Activated naive CD4-positive, alpha-beta T cell treated with anti-CD3 and anti-CD28 coated beads, Interleukin-2, amount 50 U/mL, for 24 hours (primary cell): ENCODE measurements at regions not wholly inside any gene's neighbourhood (a gene's known extent, or its start where the extent isn't known, plus 50 kb on each side); places are given as distances from the start of the nearest gene placed in this dataset.
A peak's percentile ranks its signal among the peaks of the same experiment; 100 is the strongest.

Experiments used
- H3K27ac Mint-ChIP-seq: one replicate; pipeline ENCODE4 v1.8.0; 2021; ENCODE audit warnings: mild to moderate bottlenecking, mixed read lengths
- H3K27me3 Mint-ChIP-seq: one replicate; pipeline ENCODE4 v1.8.0; 2021; ENCODE audit warnings: mixed read lengths
- H3K36me3 Mint-ChIP-seq: one replicate; pipeline ENCODE4 v1.8.0; 2021; ENCODE audit warnings: mixed read lengths
- H3K4me1 Mint-ChIP-seq: one replicate; pipeline ENCODE4 v1.8.0; 2021; ENCODE audit warnings: mixed read lengths
- H3K4me3 Mint-ChIP-seq: one replicate; pipeline ENCODE4 v1.8.0; 2021; ENCODE audit warnings: mild to moderate bottlenecking, mixed read lengths
- H3K9me3 Mint-ChIP-seq: one replicate; pipeline ENCODE4 v1.8.0; 2021; ENCODE audit warnings: mixed read lengths

DNA sequence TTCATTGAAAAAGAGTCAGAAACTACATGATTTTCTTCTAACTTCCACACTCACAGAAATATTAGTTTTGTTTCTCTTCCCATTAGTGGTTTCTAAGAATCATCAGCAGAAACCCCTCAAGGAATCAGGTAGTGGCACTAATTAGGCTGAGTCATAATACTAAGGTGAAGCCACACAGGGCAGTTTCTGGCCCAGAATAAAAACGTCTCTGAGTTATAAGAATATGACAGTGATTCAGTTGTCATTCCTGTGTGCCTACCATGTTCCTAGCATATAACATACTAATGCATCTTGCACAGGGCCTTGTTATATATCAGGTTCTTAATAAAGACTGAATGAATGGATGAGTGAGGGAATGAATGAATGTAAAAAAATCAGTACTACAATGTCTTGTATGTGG is 206.0 kb upstream of the PLEKHG7 start:
- no peaks in the 10 kb centered on the region for H3K9me3 Mint-ChIP-seq
- peaks cover 29% of the 10 kb centered on the region for H3K4me1 Mint-ChIP-seq
- H3K36me3 Mint-ChIP-seq = peaks cover 2% of the 10 kb centered on the region
- H3K4me3 Mint-ChIP-seq = no peak overlapping the region
- H3K27ac Mint-ChIP-seq = no peak overlapping the region
- no peaks in the 10 kb centered on the region for H3K27me3 Mint-ChIP-seq

DNA sequence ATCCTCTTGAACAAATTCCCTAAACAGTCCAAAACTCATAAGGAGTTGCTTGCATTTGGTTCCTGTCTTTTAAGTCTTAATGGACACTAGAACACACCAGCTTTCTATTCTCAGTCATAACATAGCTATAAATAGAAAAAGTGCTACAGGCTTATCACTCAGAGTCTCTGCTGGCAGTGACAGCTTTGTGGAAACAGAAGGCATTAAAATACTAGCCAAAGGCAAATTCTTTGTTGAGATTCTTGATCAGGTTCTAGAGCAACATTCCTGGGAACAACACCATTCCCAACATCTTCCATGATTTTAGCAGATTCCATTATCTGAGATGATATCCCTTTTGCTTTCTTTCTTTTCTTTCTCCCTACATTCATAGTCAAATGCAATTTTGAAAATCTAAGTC is 207.7 kb upstream of the PLEKHG7 start:
- Mint-ChIP-seq H3K27ac (peak overlapping the region; percentile 76), H3K36me3 (peaks cover 4% of the 10 kb centered on the region), H3K4me1 (peaks cover 29% of the 10 kb centered on the region), H3K27me3 (no peaks in the 10 kb centered on the region), H3K4me3 (no peak overlapping the region), H3K9me3 (no peaks in the 10 kb centered on the region)

DNA sequence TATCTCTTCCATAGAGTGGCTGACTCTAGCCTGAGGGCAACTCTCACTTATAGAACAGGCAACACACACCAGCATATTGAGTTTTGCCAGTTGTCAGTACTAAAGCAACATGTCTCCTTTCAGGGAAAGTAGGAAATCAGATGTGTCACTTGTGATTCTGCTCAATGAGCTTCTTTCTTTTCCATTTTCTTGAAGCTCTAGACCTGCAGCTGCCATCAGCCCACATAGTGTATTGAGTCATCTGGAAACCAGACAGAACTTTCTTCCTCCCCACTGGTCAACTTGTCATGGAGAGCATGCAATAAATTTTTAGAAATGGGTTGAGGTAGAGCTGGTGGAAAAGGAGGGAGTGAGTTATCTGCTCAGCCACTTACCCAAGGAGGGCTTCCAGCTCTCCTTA is 209.0 kb upstream of the PLEKHG7 start:
- Mint-ChIP-seq H3K27ac (peak overlapping the region; percentile 31), H3K4me1 (peaks cover 31% of the 10 kb centered on the region), H3K4me3 (no peak overlapping the region), H3K36me3 (peaks cover 4% of the 10 kb centered on the region), H3K27me3 (no peaks in the 10 kb centered on the region), H3K9me3 (no peaks in the 10 kb centered on the region)

DNA sequence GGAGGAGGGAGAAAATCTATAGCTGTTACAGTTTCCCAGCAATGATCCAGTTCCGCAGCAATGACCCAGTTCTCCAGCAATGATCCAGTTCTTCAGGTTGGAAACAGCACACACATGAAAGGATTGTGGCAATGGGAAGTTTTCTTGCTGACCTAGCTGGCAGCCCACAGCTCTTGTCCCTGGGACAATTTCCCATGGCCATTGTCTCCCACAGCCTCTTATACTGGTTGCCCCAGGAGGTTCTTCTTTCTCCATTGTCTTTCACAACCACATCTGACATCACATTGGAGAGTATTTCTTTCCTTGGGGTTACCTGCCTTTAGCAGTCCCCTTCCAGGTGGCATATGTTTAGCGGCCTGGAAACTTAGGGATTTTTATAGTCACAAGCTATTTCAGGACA is 209.8 kb upstream of the PLEKHG7 start:
- H3K27me3 Mint-ChIP-seq = no peaks in the 10 kb centered on the region
- H3K4me3 Mint-ChIP-seq = no peak overlapping the region
- H3K4me1 Mint-ChIP-seq = peaks cover 38% of the 10 kb centered on the region
- peaks cover 4% of the 10 kb centered on the region for H3K36me3 Mint-ChIP-seq
- H3K9me3 Mint-ChIP-seq = peaks cover 5% of the 10 kb centered on the region
- peak overlapping the region; percentile 31 for H3K27ac Mint-ChIP-seq

DNA sequence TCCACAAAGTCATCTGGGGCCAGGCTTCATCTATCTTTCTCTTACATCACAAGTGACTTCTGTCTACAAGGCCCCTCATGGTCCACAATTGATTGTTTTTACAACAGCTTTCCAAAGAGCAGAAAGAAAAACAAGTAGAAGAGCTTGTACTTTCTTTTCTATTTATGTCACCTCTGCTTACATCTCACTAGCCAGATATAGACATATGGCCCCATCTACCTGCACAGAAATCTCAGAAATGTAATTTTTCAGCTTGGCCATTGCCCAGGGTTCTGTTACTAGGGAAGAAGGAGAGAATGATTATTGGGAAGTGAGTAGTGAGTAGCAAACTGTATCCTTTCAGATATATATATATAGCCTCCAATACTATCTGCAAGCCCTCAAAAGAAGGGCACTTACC is 210.5 kb upstream of the PLEKHG7 start:
- Mint-ChIP-seq H3K27ac (no peak overlapping the region), H3K36me3 (peaks cover 4% of the 10 kb centered on the region), H3K9me3 (peaks cover 5% of the 10 kb centered on the region), H3K27me3 (no peaks in the 10 kb centered on the region), H3K4me3 (no peak overlapping the region), H3K4me1 (peaks cover 38% of the 10 kb centered on the region)

DNA sequence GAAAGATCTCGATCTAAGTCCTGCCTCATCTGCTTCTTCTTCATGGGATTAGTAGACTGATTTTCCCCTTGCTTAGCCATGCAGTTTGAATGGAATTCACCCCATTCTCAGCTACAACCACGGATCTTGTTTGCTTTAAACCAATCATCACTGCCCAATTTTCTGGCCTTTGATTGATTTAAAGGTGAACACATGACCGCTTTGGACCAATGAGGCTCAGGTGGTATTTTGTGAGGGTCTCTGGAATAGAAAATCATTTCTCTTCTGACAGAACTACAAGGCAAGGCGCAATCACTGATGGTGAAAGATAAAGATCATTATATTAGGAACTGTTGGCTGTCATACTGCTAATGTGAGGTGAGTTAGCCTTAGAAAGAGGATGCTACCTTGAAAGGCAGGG is 213.0 kb upstream of the PLEKHG7 start:
- Mint-ChIP-seq H3K27ac (no peak overlapping the region), H3K4me1 (peaks cover 37% of the 10 kb centered on the region), H3K27me3 (no peaks in the 10 kb centered on the region)

DNA sequence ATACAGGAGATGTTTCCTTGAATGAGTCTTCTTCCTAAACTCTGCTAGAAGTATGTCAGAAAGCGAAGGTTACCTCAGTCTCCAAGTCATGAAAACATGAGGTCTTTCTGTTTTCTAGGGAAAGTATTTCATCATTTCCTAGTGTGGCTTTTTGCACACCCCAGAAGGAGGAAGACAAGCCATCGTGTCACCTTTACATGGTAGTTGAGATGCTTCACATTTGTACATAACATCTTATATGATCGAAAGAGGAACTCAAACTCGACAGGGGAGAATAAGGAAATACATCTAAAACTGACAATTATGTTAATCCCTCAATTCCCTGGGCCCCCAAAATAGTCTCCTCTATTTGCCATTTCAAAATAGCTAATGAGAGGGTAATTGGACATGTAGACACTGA is 214.1 kb upstream of the PLEKHG7 start:
- peaks cover 27% of the 10 kb centered on the region for H3K4me1 Mint-ChIP-seq
- H3K4me3 Mint-ChIP-seq = no peak overlapping the region
- peak overlapping the region; percentile 77 for H3K27ac Mint-ChIP-seq
- H3K27me3 Mint-ChIP-seq = no peaks in the 10 kb centered on the region
- peaks cover 10% of the 10 kb centered on the region for H3K9me3 Mint-ChIP-seq
- H3K36me3 Mint-ChIP-seq = peaks cover 2% of the 10 kb centered on the region

More for the DNA sequence above, 213.0 kb upstream of the PLEKHG7 start:
- H3K4me3 Mint-ChIP-seq = no peak overlapping the region
- H3K9me3 Mint-ChIP-seq = peaks cover 10% of the 10 kb centered on the region
- H3K36me3 Mint-ChIP-seq = peaks cover 2% of the 10 kb centered on the region

DNA sequence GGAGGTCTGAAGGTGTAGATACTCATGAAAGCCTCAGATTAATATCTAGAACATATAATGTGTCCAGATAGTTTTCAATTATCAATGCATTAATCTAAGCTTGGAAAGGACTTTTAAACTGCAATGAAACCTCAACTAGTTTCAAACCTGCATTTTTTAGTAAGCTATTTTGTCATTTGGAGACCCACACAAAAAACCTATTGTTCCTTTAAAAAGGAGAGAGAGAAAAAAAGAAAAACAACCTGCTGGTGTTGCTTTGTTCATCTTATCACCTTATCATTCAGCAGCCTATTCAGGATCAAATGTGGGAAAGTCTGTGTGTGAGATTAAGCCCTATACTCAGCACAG is 215.7 kb upstream of the PLEKHG7 start:
- no peak overlapping the region for H3K4me3 Mint-ChIP-seq

DNA sequence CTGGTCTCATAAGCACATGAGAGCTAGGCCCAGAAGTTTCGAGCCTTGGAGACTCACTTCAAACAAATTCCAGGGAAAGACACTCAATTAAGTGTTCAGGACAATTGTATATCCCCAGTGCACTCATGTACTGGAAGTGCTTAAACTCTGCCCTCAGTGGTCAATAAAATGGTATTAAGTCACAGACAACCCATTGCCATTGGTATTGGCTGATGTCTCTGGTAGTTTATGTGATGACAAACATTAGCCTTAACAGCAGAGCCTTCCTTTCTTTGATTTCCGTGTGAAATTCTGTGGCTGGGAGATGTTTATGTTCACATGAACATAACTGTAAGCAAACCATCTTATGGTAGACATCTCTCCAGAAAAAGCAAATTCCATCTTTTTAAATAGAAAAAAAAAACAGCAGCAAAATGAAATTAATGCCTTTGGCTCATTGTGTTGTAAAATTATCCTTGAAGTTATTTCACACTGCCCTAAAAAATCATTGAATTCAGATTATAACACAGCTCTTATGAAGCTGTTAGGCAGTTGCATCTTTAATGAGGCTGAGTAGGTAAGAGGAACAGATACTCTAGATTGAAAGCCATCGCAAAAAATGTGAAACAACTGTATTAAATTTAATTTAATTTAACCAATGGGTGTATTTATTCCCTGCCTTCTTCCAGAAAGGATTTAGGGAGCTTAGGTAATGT is 216.2 kb upstream of the PLEKHG7 start:
- Mint-ChIP-seq H3K27ac (no peak overlapping the region), H3K4me1 (peaks cover 23% of the 10 kb centered on the region), H3K4me3 (no peak overlapping the region), H3K9me3 (peaks cover 10% of the 10 kb centered on the region), H3K27me3 (no peaks in the 10 kb centered on the region), H3K36me3 (peaks cover under 1% of the 10 kb centered on the region)

More for the DNA sequence above, 215.7 kb upstream of the PLEKHG7 start:
- peaks cover 23% of the 10 kb centered on the region for H3K4me1 Mint-ChIP-seq
- H3K27ac Mint-ChIP-seq = no peak overlapping the region
- H3K9me3 Mint-ChIP-seq = peaks cover 10% of the 10 kb centered on the region
- peaks cover 2% of the 10 kb centered on the region for H3K36me3 Mint-ChIP-seq
- no peaks in the 10 kb centered on the region for H3K27me3 Mint-ChIP-seq

DNA sequence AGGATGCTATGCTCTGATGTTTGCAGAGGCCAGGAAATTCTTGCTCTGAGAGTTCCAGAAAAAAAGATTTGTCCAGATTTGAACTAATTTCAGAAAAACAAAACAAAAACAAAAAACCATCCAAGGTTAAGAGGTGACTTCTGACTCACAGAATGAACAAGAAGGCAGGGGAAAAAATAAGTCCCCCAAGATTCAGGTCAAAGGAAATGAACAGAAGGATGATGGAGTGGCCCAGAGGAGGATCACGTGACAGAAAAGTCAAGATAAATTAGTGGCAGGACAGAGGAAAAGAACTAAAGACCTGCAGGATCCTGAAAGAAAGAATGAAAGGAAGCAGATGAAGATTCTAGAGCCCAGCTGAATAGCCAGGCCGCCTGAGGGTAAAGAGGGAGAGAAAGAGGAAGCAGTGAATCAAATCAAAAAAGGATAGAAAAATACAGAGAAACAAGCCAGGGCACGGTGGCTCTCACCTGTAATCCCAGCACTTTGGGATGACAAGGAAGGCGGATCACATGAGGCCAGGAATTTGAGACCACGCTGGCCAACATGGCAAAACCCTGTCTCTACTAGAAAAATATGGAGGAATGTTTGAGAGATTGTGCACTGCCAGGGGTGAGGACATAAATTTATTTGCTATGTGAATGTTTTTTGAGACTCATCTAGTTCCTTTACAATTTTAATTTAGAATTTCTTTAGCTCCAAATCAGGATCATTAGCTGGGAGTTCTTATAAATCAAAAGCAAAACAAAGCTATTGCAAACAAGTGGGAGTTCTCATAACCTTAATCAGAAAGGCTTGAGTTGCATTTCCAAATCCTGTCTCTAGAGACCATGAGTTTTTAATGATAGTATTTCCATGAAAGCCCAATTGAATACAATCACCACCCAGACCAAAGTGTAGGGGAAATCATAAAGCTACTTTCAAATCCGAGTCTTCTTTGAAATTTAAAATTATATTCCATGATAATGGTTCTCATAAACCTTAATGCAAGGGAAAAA is 217.1 kb upstream of the PLEKHG7 start:
- no peaks in the 10 kb centered on the region for H3K27me3 Mint-ChIP-seq
- peaks cover 3% of the 10 kb centered on the region for H3K36me3 Mint-ChIP-seq
- peaks cover 27% of the 10 kb centered on the region for H3K4me1 Mint-ChIP-seq
- peaks cover 10% of the 10 kb centered on the region for H3K9me3 Mint-ChIP-seq
- peak overlapping the region; percentile 89 for H3K27ac Mint-ChIP-seq
- peak overlapping the region; percentile 69 for H3K4me3 Mint-ChIP-seq

DNA sequence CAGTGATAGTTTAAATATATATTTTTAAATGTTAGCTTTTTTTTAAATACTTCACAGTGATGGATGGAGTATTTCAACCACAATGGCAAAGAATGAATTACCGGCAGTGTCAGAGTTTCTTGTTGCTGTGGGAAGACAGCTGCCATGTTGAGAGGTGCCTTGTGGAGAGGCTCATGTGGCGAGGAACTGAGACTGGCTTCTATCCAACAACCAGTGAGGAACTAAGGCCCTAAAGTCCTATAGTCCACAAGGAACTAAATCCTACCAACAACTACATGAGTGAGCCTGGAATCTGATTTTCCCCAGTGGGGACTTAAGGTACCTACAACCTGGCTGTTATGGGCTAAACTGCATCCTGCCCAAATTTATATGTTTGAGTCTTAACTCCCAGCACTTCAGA is 220.2 kb upstream of the PLEKHG7 start:
- Mint-ChIP-seq H3K9me3 (peaks cover 5% of the 10 kb centered on the region), H3K27me3 (no peaks in the 10 kb centered on the region), H3K4me3 (no peak overlapping the region), H3K27ac (no peak overlapping the region), H3K36me3 (peaks cover 5% of the 10 kb centered on the region), H3K4me1 (peaks cover 26% of the 10 kb centered on the region)

DNA sequence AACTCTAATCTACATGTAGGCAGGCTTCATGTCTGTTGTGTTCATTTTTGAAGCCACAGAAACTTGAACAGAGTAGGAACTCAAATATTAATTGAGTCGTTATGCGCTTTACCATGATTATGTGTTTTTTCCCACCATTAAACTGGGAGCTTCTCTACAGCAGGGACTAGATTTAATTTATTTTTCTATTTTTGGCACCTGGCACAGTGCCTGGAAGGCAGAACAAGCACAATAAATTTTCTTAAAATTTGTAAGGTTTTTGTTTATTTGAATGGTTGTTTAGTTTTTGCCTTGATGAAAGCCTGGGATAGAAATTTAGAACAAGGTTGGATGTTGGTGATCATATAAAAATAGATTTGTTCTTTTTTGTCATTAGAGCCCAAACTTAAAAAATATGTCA is 221.7 kb upstream of the PLEKHG7 start:
- H3K36me3 Mint-ChIP-seq = peaks cover 5% of the 10 kb centered on the region
- H3K27ac Mint-ChIP-seq = no peak overlapping the region
- no peak overlapping the region for H3K4me3 Mint-ChIP-seq
- H3K9me3 Mint-ChIP-seq = peaks cover 5% of the 10 kb centered on the region
- peaks cover 22% of the 10 kb centered on the region for H3K4me1 Mint-ChIP-seq
- H3K27me3 Mint-ChIP-seq = no peaks in the 10 kb centered on the region

DNA sequence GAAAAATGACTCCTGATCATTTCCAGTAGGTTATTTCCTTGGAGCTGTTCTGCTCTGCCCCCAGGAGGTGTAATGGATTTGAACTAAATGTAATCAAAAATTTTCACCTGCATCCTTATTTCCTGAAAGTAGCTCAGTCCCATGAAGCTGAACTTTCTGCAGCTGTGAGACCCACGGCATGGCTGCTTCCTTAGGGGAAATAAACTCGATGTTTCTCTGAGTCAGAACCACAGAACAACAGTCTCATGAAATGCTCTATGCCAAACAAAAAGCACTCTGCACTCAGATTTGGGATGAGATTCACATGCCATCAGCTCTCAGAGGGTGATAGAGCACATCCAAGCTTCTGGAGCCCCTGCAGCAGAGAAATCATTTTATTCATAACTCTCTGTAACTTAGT is 224.1 kb upstream of the PLEKHG7 start:
- H3K9me3 Mint-ChIP-seq = no peaks in the 10 kb centered on the region
- peaks cover 5% of the 10 kb centered on the region for H3K36me3 Mint-ChIP-seq
- H3K27me3 Mint-ChIP-seq = no peaks in the 10 kb centered on the region
- no peak overlapping the region for H3K4me3 Mint-ChIP-seq
- H3K4me1 Mint-ChIP-seq = peaks cover 18% of the 10 kb centered on the region
- no peak overlapping the region for H3K27ac Mint-ChIP-seq

DNA sequence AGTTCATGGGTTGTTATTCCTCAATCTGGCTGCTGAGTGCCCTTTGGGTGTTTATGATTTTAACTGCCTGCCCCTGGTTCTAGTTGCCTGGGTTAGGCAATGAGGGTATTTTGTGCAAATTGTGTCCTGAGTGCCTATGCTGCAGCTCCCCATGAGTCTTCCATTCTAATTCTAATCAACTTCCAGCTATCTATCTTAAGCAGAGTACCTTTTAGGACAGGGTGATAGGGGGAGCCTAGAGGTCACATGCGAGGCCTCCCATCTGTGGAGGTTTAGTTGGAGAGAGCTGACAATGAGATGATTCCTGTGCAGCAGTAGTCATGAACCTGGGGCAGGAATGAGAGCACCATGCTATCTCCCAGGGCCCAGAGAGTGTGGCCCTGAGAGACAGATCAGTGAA is 225.9 kb upstream of the PLEKHG7 start:
- Mint-ChIP-seq H3K4me1 (peaks cover 23% of the 10 kb centered on the region), H3K27ac (no peak overlapping the region), H3K9me3 (no peaks in the 10 kb centered on the region), H3K4me3 (no peak overlapping the region), H3K36me3 (peaks cover 5% of the 10 kb centered on the region), H3K27me3 (no peaks in the 10 kb centered on the region)

DNA sequence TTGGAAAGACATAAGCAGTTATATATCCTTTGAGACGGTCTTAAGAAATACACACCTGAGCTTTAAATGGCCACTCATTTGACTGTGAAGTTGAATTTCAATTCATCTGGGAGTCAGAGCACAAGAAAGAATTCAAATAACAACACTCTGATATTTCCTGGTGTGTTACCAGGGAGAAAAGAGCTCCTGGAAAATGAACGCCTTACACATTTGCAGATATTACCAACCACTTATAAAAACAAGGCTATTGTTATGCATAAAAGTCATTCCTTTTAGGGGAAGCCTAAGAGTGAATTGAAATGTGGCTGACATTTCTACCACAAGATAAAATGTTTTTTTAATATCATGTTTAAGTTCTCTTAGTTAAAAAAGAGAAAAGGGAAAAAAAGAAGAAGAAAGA is 229.2 kb upstream of the PLEKHG7 start:
- H3K27me3 Mint-ChIP-seq = no peaks in the 10 kb centered on the region
- H3K4me1 Mint-ChIP-seq = peaks cover 45% of the 10 kb centered on the region
- H3K9me3 Mint-ChIP-seq = no peaks in the 10 kb centered on the region
- H3K27ac Mint-ChIP-seq = no peak overlapping the region
- H3K36me3 Mint-ChIP-seq = peaks cover 2% of the 10 kb centered on the region
- H3K4me3 Mint-ChIP-seq = no peak overlapping the region

DNA sequence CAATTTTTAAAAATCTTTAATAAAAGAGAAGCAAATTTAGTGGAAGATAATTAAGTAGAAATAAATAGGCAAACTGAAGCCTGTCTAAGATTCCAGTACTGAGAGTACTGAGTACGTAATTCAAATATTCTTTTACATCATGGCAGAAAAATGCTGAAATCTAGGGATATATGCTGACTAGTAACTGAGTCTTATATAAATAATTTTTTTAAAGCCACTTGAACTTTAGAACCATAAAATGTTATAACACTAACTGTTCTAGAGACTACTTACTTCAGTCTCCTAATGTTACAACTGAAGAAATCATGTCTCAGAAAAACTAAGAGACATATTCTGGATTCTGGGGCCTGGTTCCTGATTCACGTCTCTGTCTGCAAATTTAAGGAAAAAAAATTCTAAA is 230.6 kb upstream of the PLEKHG7 start:
- Mint-ChIP-seq H3K4me3 (no peak overlapping the region), H3K27ac (no peak overlapping the region), H3K4me1 (peaks cover 54% of the 10 kb centered on the region), H3K27me3 (no peaks in the 10 kb centered on the region), H3K36me3 (no peaks in the 10 kb centered on the region), H3K9me3 (no peaks in the 10 kb centered on the region)
